ENCODE measurements at regions not wholly inside any gene's neighbourhood (a gene's known extent, or its start where the extent isn't known, plus 50 kb on each side); places are given as distances from the start of the nearest gene placed in this dataset.

GRCh38 chr2:181771356-181771755 is 91.0 kb upstream of the NEUROD1 start:
- DNase-seq, result no peak

GRCh38 chr2:181772334-181772733 is 92.0 kb upstream of the NEUROD1 start:
- DNase-seq, result no peak

- no peak for DNase-seq
These were observed 92.5 kb upstream of the NEUROD1 start for GRCh38 chr2:181772777-181773176.

- DNase-seq, result no peak
These were observed 94.4 kb upstream of the NEUROD1 start for GRCh38 chr2:181774685-181775084.

- DNase-seq, result no peak
These were observed 96.0 kb upstream of the NEUROD1 start for GRCh38 chr2:181776336-181776735.

GRCh38 chr2:181777734-181778133 is 97.4 kb upstream of the NEUROD1 start:
- DNase-seq, result peak; percentile 43

GRCh38 chr2:181778621-181779201 is 98.4 kb upstream of the NEUROD1 start:
- DNase-seq, result no peak

GRCh38 chr2:181779288-181780021 is 99.1 kb upstream of the NEUROD1 start:
- no peak for DNase-seq

GRCh38 chr2:181780047-181780651 is 99.8 kb upstream of the NEUROD1 start:
- peak; percentile 79 for DNase-seq

GRCh38 chr2:181780657-181781056 is 100.3 kb upstream of the NEUROD1 start:
- DNase-seq, result no peak

- DNase-seq, result no peak
These were observed 100.9 kb upstream of the NEUROD1 start for GRCh38 chr2:181781078-181781786.

- DNase-seq, result no peak
These were observed 102.3 kb upstream of the NEUROD1 start for GRCh38 chr2:181782660-181783059.

GRCh38 chr2:181784556-181784955 is 104.2 kb upstream of the NEUROD1 start:
- DNase-seq, result no peak

GRCh38 chr2:181785691-181786344 is 105.5 kb upstream of the NEUROD1 start:
- no peak for DNase-seq

GRCh38 chr2:181786371-181787228 is 104.9 kb upstream of the ITPRID2 start:
- DNase-seq, result no peak

GRCh38 chr2:181787310-181788048 is 104.1 kb upstream of the ITPRID2 start:
- no peak for DNase-seq

GRCh38 chr2:181788897-181789555 is 102.5 kb upstream of the ITPRID2 start:
- DNase-seq, result no peak

- DNase-seq, result no peak
These were observed 101.6 kb upstream of the ITPRID2 start for GRCh38 chr2:181789827-181790448.

GRCh38 chr2:181790716-181791649 is 100.5 kb upstream of the ITPRID2 start:
- no peak for DNase-seq

Measured in NCI-H510A treated with DMSO at 0.1 percent for 48 hours (cell line).